C1 segment of cervical spinal cord (tissue), 14 donors: ENCODE measurements at regions not wholly inside any gene's neighbourhood (a gene's known extent, or its start where the extent isn't known, plus 50 kb on each side); places are given as distances from the start of the nearest gene placed in this dataset.
"Not testable (repeated sequence)": the region's sequence is repeated elsewhere in the genome, so short reads cannot be mapped to it uniquely, and the experiment has no call there.

Source experiments
- DNase-seq, 14 donors: peaks; one replicate each; lab custom pipeline; 2025; lab: John Stamatoyannopoulos, UW

DNA sequence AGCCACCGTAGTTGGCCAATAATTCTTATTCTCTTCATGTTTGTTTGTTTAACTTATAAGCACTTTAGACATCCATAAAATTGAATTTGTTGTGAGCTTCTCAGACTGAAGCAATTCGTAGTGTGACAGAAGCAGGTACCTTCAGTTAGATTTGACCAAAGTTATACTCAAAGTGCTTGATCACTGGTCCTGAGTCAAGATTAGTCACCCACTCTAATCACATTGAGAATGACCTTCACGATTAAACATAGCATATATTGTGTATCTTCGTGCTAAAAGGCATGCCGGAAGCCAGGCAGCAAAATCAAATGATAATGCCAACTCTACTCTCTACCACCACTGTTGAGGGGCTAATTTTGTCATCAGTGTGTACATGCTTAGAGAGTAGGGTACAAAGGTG, 763.7 kb upstream of the MBL2 start:
- no peak for DNase-seq

DNA sequence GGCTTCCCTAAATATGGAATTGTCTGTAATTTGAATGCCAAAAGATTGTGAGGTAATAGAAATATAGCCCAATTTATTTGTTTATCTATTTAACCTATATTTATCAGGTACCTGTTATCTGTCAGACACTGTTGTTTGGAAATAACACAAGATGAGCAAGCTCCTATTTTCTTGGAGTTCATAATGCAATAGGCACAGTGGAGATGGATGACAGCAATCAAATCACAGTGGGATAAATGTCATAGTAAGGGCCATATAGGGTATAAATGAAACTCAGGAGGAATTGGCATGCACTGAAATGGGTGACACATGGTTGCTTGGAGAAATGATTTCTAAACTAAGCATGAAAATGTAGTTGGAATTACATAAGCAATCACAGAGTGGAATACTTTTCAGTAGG, 761.8 kb upstream of the MBL2 start:
- DNase-seq: no peak

DNA sequence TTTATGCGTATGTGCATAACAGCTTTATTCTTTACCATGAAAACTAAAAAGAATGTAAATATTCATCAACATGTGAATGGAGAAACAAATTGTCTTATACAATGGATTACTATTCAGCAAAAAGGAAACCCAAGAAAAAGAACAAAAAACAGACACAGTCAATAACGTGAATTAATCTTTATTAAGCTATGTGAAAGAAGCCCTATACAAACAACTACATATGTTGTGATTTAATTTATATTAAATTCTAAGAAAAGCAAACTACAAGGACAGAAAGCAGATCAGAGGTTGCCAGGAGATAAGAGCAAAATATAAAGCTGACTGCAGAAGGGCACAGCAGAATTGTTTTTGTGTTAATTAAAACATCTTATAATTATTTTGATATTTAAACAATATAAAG, 756.4 kb upstream of the MBL2 start:
- DNase-seq: no peak

DNA sequence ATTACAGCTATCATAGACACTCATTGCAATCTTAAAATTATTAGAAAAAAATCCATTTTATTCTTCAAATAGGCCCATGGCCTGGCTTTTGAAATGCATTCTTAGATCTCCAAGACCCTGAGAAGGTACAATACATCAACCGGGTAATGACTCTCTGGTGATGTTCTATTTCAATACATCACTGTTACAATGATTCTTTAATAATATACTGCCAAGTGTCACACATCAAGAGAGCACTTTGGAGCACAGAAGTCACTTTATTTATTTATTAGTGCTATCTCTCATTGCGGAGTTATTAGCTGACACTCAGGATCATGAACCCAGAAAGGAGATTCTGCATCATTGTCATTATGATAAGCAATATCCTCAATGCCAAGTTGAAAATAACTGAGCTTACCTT, 748.5 kb upstream of the MBL2 start:
- DNase-seq: no peak

- DNase-seq: no peak
Observed at GRCh38 chr10:53508197-53508596, 735.6 kb upstream of the MBL2 start.

GRCh38 chr10:53504492-53504891, 731.9 kb upstream of the MBL2 start:
- DNase-seq: not testable (repeated sequence)

DNA sequence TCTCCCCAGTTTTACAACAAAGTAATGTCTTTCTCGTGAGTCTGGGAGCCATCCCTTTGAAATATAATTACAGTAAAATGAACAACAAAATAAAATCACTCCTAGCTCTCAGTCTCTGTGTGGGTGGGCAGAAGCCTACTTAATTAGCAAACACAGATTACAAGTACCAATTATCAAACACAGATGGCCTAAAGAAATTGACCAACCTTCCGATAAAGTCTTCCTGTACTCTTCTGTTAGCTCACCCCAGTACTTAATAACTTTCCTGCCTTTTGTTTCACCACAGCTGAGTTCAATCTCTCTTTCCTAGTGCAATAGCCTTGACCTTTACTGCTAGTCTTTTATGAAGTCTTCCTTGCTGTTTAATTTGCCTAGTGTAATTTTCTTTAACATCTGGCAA, 719.2 kb upstream of the MBL2 start:
- no peak for DNase-seq

DNA sequence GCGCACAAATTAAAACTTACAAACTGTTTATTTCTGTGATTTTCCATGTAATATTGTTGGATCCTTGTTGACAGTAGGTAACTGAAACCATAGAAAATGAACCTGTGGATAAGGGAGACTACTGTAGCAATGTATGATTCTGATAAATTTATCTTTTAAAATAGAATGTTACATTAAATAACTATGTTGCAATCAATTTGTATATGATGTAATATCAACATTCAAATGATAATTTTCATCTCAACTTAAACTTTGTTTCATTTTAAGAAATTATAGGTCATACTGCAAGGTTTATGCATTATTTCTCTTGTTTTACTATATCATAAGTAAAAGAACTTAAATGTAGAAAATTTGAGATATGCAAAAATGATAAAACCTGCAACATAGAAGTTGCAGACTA, 718.0 kb upstream of the MBL2 start:
- no peak for DNase-seq

DNA sequence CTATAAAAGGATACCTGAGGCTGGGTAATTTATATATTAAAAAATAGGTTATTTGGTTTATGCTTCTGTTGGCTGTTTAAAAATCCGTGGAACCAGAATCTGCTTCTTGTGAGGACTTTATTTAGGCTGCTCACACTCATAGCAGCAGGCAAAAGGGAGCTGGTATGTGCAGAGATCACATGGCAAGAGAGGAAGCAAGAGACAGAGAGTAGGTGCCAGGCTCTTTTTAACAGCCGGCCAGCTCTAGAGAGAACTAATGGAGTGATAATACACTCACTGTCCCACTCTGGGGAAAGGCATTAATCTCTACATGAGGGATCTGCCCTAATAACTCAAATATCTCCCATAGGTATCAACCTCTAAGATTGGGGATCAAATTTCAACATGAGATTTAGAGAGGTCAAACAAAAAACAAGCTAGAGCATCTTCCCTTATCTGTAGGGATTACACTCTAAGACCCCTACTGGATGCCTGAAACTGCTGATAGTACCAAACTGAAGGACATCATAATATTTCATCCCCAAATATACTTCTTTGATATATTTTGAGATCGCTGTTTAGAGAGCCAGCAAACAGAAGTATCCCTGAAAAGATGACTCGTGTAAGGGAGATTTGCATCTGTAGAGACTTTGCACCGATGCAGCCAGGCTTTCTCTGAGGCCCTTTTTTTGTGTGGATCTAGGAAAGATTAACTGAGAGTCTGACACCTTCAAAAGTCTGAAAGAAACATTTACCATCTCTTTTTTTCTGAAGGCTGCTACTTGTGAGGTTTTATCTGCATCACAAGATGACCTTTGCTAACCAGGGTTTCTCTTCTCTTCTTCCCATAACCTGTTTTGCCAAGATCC, 717.0 kb upstream of the MBL2 start:
- no peak for DNase-seq

DNA sequence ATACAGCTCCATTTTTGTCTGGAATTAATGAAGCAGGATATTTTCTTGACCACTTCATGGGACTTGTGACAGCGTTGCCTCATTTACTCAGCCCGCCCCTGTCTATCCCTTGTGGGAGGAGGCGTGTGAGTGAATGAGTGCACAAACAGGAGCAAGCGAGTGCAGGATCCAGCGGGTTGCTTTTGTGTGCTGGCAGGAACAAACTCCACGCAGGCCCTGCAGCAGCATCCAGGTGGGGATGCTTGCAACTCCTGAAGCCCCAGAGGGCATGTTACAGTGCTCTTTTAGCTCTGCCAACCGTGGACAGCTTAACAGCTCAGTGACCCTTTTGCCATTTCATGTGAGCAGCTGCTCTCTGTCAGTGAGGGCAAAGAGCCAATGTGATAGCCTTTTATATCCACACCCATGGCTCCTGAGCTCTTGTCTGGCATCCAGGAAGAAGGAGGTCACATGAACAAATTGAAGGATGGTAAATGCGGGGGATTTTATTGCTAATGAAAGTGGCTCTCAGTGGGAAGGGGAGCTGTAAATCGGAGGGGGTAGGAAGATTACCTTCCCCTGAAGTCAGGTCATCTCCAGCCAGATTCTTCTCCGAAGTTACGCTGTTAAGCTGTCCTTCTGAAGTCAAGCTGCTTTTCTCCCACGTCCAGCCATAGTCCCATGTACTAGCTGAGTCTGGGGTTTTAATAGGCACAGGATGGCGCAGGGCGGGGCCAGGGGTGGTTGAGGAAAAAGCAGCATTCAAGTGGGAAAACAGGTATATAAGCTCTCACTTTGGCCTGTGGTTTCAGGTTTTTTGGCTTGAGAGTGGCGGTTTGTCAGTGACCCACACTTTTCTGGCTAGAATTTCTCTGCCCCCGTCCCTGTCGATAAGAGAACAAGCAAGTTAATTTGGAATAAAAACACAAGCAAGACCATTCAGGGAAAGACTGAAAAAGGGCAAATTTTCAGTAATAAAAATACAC, 714.7 kb upstream of the MBL2 start:
- no peak for DNase-seq

- DNase-seq: not testable (repeated sequence)
Observed at GRCh38 chr10:53485422-53485821, 712.8 kb upstream of the MBL2 start.

GRCh38 chr10:53479365-53479764, 706.8 kb upstream of the MBL2 start:
- no peak for DNase-seq

DNA sequence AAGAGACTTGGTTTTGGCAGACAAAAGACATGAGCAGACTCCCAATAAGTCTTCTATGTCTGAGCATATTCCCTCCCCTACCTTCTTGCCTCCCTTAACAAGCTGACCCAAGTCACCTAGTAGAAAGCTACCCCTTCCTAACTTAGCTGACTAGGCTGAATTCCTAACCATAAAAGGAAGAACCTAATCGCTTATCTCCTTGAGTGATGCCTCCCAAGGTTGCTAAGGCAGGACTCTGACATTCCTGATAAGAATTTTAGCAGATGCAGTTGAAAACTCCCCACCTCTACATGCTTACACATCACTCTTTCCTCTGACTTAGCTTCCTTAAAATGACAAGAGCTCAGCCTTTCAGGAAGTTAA, 704.7 kb upstream of the MBL2 start:
- no peak for DNase-seq

- no peak for DNase-seq
Observed at GRCh38 chr10:53476650-53477312, 704.2 kb upstream of the MBL2 start.

GRCh38 chr10:53469383-53469782, 696.8 kb upstream of the MBL2 start:
- no peak for DNase-seq

GRCh38 chr10:53463539-53463938, 691.0 kb upstream of the MBL2 start:
- DNase-seq: no peak

DNA sequence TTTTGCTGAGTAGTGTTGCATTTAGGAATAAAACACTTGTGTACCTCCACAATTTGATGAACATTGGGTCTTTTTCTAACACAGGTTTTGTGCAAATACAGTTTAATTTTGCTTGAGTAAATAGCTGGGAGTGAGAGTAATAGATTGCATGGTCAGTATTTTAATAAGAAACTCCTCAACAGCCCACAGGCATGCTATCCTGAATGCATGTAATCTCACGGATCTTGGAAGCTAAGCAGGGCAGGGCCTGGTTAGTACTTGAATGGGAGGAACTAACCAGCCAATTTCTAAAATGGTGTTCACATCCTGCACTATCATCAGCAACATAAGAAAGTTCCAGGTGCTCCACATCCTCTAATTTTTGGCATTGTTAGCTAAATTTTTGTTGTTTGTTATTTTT, 685.4 kb upstream of the MBL2 start:
- no peak for DNase-seq

DNA sequence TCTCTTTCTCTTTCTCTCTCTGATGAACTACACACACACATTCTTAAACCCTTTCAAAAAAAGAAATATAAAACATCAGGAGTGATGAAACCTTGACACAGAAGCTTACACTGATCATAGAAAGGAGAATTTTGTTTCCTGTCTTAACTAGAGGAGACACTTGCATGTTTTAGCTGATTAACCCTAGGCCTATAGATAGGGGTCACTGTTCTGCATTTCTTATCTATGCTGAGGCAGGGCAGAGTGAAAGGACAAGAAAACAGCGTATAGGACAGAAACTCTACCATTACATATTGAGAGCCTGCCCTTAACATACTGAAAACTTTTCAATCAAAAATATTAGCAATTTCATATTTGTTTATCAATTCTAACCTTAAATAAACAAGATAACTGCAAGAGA, 680.6 kb upstream of the MBL2 start:
- no peak for DNase-seq

- DNase-seq: no peak
Observed at GRCh38 chr10:53447576-53447975, 675.0 kb upstream of the MBL2 start.

- no peak for DNase-seq
Observed at GRCh38 chr10:53441843-53442242, 669.3 kb upstream of the MBL2 start.

GRCh38 chr10:53440601-53441000, 668.0 kb upstream of the MBL2 start:
- no peak for DNase-seq

DNA sequence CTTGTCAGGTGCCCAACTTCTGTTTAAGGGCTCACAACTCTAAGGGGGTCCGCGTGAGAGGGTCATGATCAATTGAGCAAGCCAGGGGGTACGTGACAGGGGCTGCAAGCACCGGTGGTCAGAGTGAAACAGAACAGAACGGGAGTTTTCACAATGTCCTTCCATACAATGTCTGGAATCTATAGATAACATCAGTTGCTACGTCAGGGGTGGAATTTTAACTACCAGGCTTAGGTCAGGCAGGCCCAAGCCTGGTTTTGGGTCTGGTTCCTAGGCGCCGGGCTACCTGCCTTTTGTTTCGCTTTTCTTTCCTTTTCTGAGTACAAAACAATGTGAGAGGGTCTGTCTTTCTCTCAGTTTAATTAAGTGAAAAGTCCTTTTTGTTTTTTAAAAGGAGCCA, 666.5 kb upstream of the MBL2 start:
- DNase-seq: not testable (repeated sequence)
